GM19467 (cell line): ENCODE measurements at regions not wholly inside any gene's neighbourhood (a gene's known extent, or its start where the extent isn't known, plus 50 kb on each side); places are given as distances from the start of the nearest gene placed in this dataset.
"Not testable (repeated sequence)": the region's sequence is repeated elsewhere in the genome, so short reads cannot be mapped to it uniquely, and the experiment has no call there.

Source experiments
- ATAC-seq: cut with Tn5 transposase; IDR thresholded peaks from one replicate; pipeline ENCODE4 v1.9.1; 2021; ENCODE audit warnings: mild to moderate bottlenecking, moderate library complexity; ENCODE audit not compliant: unreplicated experiment

DNA sequence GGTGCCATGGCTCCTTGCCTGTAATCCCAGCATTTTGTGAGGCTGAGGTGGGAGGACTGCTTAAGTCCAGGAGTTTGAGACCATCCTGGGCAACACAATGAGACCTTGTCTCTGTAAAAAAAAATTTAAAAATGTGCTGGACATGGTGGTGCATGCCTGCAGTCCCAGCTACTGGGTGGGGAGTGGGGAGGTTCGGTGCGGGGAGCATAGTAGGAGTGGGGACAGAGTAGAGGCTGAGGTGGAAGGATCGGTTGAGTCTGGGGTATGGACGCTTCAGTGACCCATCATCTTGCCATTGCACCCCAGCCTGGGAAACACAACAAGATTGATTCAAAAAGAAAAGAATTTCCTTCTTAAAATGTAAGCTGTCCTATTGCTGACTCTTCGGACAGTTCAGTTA lies 1490.0 kb upstream of the GBE1 start:
- ATAC-seq: no peak

DNA sequence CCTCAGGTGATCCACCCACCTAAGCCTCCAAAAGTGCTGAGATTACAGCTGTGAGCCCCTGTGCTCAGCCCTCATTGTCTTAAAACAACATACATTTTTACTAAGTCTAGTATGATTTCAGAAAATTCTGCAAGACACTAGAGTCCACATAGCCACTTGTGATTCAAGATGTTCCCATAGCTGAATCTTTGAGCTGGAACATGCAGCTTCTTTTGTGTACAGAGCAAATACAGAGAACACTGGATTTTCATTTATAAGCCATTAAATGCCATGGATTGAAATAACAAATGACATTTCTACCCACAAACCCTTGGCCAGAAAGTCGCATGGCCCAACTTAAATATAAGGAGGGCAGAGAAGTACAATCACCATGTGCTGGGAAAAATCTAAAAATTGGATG lies 1489.2 kb upstream of the GBE1 start:
- no peak for ATAC-seq

DNA sequence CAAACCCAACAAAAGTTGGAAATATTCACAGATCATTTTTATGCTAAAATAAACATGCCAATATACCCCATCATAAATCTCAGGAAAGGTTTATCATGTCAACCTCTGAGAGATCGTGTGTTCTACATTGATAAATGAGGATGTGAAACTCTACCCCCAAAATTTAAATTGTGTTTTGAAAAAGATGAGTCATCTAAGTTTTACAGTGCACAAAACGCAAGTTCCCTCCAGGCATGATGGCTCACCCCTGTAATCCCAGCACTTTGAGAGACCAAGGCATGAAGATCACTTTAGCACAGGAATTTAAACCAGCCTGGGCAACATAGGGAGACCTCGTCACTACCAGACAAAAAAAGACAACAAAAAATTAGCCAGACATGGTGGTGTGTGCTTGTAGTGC lies 1487.0 kb upstream of the GBE1 start:
- no peak for ATAC-seq

DNA sequence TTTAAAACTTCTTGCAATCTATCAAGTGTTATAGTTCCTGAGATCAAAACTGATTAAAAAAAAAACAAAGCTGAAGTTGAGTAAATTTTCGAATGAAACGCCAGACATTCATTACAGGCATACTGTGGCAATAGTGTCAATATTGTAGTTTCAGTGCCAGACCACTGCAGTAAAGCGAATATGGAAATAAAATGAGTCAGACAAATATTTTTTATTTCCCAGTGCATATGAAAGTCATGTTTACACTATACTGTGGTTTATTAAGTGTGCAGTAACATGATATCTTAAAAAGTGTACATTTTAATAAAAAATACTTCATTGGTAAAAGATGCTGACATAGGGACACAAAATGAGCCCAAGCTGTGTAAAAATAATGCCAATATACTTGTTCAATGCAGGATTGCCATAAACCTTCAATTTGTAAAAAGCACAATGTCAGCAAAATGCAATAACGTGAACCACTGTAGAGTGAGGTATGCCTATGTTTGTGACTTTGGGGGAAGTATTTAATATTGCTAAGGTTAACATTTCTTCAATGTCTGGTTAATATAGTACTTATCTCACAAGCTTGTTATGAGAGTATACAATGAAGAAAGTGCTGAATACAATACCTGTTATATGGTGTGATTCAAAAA lies 1473.9 kb upstream of the GBE1 start:
- ATAC-seq: no peak

DNA sequence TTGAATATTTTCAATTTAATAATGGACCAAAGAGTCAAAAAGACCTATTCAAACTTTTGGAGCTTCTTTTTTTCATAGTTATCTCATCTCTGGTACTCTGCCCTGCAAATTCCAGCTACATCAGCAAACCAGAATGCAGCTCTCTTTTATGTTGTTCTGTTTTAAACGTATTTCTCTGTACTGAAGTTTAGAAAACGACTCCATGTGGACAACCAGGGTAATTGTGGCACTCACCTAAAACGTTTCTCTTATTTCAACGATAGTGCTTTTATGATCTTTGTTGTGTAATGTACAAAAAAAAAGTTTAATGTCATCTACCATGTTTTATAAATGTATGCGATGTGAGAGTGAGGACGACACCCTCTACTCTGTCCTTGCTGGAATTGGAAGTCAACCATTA lies 1472.3 kb upstream of the GBE1 start:
- ATAC-seq: no peak

DNA sequence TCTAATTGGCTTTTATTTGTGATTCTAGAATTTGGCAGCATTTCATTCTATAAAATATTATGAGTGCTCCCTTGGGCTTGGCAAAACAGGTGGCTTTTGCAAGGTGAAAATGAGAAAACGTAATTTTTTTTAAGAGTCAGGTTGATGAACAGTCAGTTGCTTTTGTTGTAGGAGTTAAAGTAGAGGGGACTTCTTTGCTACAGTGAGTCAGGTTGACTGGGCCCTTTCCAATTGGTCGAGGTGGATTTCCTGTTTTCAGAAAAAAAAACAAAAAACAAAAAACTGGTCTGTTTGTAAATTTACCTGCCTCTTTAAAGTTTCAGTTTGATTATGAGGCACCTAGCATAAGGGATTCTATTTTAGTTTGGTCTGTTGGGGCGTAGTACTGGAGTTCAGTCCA lies 1469.4 kb upstream of the GBE1 start:
- no peak for ATAC-seq

DNA sequence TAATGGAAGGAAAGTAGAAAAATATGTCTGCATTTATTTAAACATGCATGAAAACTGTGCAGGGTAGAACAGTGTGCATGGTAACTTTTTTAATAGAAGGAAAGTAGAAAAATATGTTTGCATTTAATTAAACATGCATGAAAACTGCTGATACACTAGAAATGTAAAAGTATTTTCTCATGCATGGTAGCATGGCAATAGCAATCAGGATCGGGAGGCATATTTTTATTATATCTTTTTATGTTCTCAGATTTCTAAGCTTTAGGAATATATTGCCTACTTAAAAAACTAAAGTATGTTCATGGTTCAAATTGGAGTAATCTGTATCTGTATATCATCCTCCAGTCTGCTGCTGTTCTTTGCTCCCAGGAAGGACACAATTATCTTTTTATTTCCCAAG lies 1468.9 kb upstream of the GBE1 start:
- no peak for ATAC-seq

DNA sequence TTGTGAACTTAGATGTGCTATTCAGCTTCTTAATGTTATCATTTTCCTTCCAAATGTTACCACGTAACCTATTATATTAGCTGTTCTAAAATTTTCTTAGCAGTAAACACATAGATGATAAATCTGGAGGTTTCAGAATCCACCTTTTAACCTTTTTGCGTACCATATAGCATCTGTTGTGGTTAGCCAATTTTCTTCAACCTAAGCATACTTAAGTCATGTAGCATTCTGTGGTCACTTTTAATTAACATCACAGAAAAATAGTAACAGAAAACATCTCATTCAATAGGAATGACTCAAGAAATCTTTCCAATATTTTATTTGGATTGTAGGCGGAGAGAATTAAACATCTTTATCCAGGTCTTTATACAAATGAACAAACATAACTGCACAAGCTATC lies 1465.3 kb upstream of the GBE1 start:
- ATAC-seq: no peak

DNA sequence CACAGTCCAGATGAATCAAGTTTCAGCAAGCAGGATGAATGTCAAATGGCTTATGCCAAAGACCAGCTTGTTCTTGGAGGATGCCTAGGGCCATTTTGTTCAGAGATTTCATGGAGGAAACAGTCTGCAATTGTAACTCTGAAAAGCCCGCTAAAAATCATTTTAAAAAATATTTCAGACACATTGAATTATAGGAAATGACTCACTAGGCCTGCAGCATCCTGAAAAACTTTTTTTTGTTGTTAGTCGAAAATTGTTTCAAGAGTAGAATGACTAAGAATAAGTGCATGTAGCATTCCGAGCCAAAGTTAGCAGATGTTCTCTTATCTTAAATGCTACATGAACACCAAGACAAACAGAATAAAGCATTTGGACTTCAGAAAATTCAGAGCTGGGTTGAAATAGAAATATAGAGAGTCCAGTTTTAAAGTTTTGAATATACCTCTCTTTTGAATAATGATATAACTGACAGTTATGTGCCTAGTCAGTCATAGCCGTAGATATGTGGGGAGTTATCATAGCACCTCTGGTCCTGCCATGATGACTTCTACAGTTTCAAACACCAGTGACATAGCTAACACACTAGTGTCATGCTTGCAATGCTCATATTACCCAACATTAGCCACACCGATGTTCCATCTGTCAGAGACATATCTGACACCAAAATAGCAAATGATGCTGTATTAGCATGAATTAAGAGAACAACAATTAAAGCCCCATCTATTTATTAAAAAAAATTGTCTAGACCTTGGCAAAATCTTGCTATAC lies 1462.8 kb upstream of the GBE1 start:
- no peak for ATAC-seq

DNA sequence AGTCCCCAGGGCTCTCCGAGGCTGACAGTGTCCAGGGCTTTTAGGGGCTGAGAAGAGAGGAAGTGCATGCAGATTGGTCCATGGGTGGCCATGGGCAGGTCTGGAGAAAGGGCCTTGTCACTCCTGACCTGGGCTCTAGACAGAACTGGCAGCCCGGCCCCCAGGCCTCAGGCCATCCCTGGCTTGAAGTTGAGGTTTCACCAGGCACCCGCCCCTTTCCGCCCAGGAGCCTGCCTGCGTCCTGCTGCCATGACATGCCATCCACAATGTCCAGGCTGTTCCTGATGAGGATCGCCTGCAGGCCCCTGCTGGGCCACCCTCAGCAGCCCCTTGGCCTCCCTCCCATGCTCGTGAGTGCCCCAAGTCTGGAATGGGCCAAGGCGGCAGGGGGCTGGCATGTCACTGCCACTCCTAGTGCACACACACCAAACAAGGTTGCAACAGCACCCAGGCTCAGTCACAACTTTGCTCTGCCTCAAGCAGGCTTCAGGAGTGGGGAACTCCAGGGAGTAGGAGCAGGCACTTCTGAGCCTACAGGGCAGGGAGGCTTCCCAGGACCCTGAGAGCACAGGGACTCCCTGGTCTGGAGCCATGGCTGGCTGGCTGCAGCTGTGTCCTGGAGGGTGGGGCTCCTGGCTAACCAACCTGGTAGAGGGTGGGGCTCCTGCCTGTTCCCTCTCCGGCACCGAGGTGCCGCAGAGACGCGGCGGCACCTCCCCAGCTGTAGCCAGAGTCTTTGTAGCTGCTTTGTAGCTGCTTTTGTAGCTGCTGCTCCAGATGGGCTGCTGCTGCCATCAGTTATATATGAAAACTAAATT lies 1457.1 kb upstream of the GBE1 start:
- ATAC-seq: no peak

DNA sequence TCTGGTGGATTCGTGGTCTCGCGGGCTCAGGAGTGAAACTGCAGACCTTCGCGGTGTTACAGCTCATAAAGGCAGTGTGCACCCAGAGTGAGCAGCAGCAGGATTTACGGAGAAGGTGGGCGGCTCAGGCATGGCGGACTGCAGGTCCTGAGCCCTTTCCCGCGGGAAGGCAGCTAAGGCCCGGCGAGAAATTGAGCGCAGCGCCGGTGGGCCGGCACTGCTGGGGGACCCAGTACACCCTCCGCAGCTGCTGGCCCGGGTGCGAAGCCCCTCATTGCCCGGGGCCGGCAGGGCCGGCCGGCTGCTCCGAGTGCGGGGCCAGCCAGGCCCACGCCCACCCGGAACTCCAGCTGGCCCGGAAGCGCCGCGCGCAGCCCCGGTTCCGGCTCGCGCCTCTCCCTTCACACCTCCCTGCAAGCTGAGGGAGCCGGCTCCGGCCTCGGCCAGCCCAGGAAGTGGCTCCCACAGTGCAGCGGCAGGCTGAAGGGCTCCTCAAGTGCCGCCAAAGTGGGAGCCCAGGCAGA lies 1456.2 kb upstream of the GBE1 start:
- ATAC-seq: not testable (repeated sequence)

DNA sequence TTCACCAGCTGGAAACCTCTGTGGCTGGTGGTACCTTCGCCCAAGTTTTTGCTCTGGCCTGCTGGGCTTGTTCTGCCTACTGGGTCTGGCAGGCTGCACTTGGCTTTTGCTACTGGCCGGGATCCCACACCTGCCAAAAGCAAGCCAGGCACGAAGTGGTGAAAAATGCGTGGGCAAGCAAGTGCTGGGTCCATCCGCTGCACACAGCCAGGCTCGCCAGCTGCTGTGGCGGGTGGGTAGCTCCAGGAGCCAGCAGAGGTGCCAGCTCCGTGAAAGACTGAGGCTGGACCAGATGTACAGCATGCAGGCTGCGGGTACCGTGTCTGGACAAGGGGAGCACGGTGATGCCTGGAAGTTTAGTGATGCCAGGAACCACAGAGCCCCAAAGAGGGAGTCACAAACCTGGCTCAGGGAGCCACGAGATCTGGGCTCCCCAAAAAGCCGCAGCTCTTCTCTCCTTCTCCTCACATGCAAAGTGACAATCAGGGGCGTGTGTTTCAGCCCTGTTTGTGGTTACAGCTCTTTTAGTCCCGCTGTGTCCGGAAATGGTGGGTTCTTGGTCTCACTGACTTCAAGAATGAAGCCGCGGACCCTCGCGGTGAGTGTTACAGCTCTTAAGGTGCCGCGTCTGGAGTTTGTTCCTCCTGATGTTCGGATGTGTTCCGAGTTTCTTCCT lies 1455.6 kb upstream of the GBE1 start:
- ATAC-seq: no peak

DNA sequence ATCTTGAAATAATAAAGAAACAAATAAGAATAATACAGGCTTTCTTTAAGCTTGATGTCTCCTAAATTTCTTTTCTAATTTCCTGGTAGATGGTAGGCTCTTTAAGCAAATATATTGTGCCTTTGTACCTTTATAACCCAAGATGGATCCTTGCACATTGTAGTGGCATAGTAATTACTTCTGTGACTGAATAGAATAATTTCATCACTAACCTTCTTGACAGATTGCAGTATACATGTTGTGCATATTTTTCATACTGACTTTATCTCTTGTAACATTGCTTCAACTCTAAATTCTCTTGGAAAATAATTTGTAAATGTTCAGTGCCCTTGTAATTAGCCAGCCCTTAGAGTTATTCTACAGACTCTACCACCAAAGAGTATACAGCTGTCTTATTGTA lies 1433.8 kb upstream of the GBE1 start:
- no peak for ATAC-seq

DNA sequence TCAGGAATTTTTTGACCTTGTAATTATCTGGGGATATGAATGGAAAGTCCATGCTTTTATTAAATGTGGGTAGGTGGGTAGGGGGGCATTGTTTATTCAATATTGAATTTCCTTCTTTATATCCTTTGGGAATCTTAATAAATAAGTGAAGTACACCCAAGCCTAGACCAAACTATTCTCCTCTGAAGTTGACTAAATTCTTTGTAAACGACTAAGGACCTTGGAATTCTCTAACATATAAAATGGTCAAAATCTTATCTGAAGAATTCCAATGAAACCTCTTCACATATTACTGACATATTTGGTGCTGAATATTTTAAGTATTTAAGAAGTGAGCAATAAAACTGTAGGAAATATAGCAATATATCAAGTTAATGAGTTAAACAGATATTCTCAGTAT lies 1432.1 kb upstream of the GBE1 start:
- no peak for ATAC-seq

DNA sequence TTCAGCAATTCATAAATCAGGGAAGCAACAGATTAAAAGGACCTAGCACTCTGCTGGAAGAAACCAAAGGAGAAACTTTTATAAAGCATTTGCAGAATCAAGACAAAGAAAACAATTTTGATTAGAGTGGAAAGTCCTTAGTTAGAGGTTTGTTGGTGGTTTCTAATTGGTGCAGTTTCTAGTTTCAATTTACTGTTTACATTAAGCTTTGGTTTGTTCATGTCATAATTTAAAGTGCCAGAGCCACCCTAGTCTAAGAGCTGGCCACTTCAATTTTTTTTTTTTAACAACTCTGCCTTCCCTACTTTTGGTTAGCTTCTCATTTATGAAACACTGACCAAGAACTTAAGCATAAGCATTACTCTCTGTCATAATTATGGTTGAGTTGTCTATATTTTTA lies 1428.2 kb upstream of the GBE1 start:
- ATAC-seq: no peak

DNA sequence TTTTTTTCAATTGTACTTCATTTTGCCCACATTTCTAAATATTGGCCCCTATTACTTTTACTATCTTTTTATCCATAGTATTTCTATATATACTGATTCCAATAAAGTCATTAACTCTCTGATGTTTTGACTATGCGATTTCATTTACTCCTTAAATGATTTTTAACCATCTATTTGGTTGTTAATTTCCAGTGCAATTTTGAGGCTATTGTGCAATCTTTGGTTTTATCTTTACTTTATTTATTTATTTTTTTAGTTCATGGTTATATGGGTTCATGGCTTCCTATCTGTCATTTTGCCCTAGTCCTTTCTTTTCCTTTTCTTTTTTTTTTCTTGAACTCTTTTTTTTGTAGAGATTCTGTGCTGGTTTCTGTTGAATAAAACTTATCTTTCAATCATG lies 1408.0 kb upstream of the GBE1 start:
- ATAC-seq: no peak

DNA sequence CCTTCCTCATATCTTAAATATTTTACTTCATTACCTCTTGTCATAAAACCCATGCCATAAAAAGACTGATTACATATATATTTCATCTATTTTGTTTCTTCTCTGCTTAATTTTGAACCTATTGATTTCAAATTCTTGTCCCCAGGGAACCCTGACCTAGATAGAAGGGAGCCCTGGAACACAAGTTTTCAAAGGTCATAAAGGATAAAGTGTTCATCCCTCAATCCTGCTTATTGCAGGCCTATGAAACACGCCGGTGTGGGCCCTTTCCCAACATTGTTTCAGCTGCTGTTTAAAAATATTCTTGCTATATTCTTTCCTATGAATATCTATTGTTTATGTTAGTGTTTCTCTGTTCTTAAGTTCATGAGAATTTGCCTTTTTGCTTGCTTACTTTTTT lies 1389.5 kb upstream of the GBE1 start:
- ATAC-seq: no peak

DNA sequence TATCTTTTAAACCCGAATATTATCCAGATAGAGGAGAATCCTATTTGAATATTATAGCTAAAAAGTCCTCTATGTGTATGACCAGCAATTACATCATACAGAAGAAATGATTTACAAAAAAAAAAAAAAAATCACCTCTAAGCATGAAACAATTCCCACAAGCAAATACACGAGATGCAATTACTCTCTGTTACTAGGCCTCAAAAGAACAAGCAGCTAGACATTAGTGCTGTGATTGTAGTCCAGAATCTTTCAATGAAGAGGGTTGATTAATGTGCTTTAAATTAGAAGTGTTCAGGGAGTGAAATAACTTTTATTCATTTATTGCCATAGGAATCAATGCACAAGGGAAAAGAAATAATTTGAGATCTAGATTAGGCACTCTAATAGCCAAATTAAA lies 1379.5 kb upstream of the GBE1 start:
- ATAC-seq: no peak

DNA sequence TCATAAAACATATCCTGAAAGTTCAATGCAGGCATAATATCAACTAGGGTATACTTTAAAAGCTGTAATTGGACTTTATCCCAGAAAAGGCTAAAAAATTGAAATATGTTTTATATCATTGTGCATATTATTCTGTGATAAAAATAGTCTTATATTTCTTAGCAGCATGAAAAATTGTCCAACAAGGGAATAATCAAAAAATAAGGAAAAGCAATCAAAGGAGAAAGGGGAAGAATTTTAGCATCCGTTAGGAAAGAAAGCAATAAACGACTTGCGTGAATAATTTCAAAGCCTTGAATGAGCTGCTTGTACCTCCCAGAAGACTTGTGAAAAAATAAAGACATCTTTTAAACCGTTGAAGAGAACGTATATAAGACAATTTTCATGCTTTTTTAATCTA lies 1369.8 kb upstream of the GBE1 start:
- no peak for ATAC-seq

DNA sequence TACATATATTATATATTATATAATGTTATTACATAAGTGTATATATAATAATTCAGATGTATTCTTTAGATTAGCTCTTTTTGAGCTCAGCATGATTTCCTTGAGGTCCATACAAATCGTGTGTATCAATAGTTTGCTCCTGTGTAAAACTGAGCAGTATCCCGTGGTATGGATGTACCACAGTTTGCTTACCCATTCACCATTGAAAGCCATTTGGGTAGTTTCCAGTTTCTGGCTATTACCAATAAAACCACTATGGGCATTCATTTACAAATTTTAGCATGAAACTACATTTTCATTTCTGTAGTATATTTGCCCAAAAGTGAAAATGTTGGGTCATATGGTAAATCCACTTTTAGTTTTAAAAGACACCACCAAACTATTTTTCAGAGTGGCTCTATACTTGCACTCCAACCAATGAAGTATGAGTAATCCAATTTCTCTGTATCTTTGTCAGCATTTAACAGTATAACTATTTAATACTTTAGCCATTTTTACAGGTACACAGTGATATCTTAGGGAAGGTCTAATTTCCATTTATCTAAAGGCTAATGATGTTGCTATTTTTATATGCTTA lies 1361.4 kb upstream of the GBE1 start:
- ATAC-seq: no peak

DNA sequence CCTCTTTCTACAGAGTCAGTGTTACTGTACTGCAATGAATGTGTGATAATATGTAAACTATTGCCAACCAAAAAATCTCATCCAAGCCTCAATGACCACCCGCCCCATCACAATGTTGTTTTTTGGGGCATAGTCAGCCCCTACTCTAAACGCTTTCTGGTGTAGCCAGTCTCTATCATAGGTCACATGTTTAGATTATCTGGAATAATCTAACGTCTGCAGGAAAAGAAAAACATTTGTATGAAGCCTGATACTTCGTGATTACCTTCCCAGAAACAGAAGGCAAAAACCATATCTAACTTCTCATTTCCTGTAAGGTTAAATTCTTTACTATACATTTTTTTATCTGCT lies 1331.8 kb upstream of the GBE1 start:
- ATAC-seq: no peak
